Epidermal melanocyte (primary cell): ENCODE measurements at regions not wholly inside any gene's neighbourhood (a gene's known extent, or its start where the extent isn't known, plus 50 kb on each side); places are given as distances from the start of the nearest gene placed in this dataset.
"Not testable (repeated sequence)": the region's sequence is repeated elsewhere in the genome, so short reads cannot be mapped to it uniquely, and the experiment has no call there.

Experiments used
- DNase-seq: peaks from one replicate; pipeline ENCODE4 v3.0.0; 2011; ENCODE audit warnings: low spot score; ENCODE audit not compliant: insufficient read length

DNA sequence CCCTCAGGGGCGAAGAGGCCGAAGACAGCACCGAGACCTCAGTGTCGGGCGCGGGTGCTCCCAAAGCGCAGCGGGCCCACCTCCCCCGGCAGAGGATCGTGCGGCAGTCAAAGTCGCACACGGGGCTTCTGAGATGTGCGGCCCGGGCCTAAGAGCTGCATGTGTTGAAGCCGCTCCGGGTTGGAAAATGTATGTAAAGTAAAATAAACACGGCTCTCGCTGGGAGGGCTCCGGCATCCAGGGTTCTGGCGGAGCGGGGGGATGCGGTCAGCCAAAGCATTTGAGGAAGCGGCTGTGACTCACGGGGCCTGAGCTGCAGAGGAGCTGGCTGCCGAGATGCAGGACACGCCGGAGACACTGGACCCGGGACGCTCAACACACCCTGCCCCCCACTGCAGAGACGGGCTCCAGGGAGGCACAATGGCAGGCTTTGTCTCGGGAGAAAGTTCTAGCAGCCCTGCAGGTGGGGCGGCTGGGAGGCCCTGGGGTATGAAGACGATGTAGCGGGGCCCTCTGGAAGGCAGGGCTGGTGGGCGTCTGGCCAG is 185.8 kb downstream of the NPIPB11 start:
- DNase-seq, result not testable (repeated sequence)

DNA sequence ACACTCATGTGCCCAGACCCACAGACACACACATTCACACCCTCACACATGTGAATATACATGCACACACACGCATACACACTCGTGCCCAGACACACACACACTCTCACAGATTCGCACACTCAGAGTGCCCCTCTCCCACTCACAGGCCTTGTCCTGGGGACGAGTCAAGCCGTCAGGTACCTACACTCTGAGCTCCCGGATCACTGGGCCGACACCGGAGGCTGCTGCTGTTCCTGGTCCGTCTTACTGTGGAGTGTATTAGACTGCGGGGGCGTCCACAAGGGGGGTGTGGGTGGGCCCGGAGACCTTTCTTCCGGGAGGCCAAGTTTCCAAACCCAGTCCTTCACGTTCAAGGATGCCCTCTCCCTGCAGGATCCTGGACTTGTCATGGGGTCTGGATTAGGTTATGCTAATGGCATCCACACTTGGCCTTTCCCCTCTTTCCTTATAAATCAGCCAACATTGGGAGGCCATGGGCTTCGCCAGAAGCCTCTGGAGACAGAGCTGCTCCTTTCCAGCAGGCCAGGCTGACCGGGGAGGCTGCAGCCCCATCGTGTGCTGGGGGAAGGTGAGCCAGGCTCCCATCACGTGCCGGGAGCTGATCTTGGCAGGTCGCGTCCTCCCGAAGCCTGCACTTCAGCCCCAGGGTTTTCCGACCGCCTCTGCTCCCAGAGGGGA is 186.4 kb downstream of the NPIPB11 start:
- not testable (repeated sequence) for DNase-seq

DNA sequence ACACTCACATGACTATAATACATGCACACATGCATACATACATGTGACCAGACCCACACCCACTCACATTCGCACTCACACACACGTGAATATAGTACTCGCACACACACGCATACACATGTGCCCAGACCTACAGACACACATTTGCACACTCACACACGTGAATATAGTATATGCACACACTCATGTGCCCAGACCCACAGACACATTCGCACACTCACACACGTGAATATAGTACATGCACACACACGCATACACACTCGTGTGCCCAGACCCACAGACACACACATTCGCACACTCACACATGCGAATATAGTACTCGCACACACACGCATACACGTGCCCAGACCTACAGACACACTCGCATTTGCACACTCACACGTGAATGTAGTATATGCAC is 186.9 kb downstream of the NPIPB11 start:
- not testable (repeated sequence) for DNase-seq

DNA sequence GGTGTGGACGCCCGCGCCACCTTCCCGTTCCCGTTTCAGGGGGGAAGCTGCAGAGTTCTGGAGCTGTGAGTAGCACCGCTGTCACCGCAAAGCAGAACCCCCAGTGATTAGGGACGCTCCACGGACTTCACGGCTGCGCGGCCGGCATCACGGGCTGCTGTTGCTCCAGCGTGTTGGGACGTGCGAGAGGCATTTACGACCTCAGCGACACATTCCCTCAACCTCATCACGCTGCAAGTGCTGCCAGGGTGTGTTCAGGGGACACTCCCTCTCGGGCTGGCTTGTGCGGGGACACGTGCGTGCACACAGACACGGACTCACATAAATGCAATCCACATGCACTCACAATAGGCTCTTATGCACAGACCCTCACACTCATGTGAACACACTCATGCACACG is 187.9 kb downstream of the NPIPB11 start:
- DNase-seq, result not testable (repeated sequence)

DNA sequence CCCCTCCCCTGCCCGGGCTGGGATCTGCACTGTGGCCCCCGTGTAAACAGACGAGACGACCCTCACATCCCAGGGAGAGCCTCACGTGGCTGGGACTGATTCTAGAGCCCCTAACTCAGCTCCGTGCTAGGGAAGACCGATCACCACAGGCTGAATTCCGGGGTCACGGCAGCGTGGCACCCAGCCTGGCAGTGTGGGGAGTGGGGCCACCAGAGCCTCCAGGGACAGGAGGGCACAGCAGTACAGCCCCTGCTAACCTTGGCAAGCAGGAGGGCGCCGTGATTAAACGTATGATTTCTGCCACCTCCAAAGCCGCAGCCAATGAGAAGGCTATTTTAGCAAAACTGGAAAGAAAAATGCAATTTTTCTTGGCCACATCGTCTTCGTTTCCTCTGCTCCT is 188.3 kb downstream of the NPIPB11 start:
- DNase-seq, result not testable (repeated sequence)

DNA sequence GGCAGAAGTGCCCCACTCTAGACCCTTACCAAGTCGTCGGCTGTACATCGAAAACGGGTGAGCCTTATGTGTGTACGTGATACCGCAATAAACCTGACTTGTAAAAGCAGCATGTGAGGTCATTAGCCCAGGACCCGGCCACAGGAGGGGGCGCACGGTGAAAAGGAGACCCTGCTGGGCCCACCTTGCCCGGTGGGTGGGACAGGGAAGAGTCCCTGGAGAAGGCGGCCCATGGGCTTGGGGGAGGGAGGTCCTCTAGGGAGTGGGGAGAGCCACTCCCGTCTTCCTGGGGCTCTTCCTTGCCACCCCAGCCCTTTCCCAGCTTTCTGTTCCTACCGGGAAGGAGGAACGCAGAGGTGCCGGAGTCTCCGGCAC is 188.8 kb downstream of the NPIPB11 start:
- not testable (repeated sequence) for DNase-seq

DNA sequence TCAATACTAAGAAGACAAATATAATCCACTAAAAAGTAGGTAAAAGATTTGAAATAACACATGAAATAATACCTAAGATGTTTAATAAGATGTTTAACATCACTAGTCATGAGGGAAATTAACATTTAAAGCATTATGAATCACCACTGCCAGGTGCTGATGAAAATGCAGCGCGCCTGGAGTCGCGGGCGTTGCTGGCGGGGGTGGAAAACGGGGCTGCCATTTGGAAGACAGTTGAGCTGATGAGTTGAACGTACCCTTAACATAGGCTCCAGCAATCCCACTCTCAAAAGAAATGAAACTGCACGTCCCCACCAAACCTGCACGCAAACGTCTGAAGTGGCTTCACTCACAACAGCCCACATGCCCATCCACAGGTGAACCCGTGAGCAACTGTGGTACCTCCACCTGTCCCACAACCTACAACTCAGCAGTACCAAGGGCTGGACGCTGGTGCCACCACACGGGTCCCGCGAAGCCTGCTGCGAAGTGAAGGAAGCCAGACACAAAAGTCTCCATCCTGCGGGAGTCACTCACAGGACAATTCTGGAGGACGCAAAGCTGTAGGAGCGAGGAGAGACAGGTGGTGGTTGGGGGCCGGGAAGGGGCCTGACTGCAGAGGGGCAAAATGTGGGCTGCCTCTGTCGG is 189.3 kb downstream of the NPIPB11 start:
- not testable (repeated sequence) for DNase-seq

DNA sequence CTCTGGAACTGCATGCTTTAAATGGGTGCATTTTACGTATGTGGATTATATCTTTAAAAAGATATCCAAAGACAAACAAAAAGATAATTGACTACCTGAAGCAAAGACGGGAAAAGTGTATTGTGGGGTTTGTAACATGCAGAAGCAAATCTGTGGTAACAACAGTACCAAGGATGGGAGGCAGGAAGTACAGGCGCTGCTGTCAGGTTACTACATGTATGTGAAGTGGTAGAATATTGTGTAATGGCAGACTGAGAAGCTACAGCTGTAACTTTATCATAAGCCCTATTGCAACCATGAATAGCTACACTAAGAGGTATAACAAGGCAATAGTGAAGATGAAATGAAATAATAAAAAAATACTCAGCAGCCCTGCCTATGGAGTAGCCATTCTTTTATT is 192.7 kb downstream of the NPIPB11 start:
- DNase-seq, result not testable (repeated sequence)

DNA sequence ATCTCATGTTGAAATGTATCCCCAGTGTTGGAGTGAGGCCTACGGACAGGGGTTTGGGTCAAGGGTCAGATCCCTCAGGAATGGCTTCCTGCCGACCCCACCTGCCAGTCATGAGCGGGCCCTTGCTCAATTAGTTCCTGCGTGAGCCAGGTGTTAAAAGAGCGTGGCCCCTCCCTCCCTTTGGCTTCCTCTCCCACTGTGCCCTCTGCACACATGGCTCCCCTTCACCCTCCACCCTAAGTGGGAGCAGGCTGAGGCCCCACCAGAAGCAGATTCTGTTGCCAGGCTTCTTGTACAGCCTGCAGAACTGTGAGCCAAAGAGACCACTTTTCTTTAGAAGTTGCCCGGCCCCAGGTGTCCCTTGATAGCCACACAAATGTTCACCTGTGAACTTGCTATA is 193.3 kb downstream of the NPIPB11 start:
- not testable (repeated sequence) for DNase-seq

DNA sequence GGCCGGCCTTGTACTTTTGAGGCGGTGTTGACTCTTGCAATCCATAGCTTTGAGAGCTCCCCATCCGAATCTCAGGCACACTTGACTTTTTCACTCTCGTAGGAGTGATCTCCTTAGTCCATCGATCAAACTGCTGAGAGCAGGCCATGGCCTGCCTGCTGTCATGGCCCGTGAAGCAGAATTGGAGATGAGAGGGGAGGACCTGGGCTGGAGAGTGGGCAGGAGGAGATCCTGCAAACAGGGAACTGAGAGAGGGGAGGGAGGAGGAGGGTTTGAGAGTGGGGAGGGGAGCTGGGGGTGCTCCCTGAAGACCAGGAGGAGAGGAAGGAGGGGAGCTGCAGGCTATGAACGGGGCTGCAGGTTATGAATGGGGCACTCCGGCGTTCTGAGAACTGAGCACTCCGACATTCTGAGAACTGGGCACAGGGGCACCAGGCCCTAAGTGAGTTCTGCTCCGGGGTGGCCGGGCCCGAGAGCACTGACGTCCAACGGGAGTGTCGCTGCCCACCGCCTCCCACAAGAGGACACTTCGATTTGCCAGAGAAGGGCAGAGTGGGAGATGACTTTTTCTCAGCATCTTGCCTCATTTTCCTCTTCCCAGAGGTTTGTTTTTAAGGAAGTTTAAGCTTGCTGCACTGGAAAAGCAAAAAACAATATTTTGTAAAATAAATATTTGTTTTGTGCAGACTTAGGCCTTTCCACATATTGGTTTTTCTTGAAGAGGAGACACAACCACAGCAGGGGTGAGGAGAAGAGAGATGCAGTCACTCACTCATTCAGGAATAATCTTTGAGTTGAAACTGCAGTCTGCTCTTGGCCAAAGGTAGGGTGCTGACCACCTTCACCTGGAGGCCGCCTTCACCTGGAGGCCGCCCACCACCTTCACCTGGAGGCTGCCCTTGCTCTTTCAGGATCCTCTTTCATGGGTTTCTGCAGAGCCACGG is 194.2 kb downstream of the NPIPB11 start:
- DNase-seq, result not testable (repeated sequence)

DNA sequence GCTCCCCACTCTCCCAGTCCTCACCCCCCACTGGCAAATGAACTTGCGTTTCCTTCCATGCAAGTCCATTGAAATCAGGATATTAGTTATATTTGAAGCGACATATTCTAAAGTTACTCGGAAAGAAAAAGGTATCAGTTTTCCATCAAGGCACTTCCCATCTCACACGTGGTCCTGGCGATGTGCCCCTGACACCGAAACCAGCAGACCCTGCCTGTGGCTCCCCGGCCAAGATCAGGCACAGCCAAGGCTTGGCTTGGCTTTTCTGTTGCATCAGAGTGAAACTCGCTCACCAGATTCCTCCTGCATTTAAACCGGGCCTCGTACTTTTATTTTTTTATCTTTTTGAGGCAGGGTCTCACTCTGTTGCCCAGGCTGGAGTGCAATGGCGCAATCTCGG is 195.1 kb downstream of the NPIPB11 start:
- DNase-seq, result not testable (repeated sequence)

DNA sequence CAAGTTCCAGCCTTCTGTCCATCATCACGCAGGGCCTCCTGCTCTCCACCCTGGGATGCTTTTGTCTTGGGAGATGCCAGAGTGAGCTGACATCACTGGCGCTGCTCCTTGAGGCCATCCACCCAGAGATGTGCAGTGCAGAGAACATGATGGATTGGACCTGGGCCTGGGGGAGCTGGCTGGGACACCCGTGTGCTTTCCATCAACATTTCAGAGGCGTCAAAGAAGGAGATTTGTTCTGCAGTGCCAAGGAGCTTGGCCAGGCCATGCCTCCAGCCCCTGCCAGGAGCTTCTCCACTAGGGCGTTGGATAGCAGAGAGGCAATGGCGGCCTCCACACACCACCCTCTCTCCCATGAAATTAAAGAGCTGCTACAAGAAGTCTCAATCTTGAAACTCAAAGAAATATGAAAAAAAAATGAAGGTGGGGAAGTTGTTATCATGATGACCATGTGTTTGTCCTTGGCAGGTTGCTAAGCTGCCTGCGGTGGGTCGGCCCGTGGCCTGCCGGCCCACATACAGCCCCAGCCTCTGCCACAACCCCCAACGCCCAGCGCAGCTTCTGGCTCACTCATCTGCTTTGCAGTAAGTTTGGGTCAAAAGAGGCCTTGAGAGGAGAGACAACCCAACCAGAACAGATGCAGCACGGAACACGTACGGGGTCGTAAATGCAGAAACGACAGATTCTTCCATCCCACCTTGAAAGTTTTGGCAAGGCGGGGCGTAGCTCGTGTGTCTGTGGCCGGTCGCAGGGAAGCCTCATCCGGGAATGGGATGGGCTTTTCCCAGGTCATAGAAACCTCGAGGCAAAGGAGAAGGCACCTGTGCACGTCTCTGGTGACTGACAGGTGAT is 196.0 kb downstream of the NPIPB11 start:
- not testable (repeated sequence) for DNase-seq

DNA sequence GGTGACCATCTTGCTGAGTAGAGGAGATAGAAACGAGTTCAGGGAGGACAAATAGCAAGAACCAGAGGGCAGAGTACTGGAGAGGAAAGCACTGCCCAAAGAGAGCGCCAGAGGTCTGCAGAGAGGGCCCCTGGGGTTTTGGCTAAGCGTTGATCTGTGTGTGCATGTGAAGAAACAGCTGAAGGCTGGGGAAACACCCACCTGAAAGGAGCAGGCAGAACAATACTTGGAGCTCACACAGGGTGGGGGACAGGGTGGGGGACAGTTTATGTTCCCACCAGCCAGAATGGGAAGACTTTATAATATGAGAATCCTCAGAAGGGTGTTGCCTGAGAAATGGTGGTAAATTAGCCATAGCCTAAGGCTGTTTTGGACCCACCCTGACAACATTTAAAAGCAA is 200.4 kb downstream of the NPIPB11 start:
- not testable (repeated sequence) for DNase-seq

DNA sequence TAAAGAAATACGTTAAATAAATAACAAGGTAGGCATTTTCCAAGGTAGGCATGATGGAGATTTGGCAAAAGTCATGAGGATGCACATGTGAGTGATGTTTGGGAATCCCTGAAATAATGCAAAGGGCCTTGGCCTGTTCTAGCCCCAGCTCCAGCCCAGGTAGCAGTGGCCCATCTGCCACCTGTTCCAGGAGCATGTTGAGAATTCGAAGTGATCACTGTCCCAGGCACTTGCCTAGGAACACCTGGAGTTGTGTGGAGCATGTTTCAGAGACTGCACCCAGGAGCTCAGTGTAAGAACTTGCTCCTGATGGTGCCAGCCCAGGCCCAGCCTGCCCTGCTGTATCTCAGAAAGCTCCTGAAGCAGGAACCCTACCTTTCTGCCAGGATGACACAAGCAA is 201.4 kb downstream of the NPIPB11 start:
- not testable (repeated sequence) for DNase-seq

DNA sequence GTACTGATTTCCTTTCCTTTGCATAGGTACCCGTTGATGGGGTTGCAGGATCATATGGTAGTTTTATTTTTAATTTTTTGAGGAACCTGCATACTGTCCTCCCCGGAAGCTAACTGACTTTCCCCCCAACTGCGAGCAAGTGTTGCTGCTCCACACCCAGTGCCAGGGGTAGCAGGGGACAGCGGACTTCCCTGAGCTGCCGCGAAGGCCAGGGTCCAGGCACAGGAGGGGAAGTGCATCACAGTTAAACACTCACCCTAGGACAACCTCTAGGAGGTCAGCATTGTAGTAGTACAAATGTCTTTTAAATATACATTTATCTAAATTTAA is 201.7 kb downstream of the NPIPB11 start:
- DNase-seq, result no peak

DNA sequence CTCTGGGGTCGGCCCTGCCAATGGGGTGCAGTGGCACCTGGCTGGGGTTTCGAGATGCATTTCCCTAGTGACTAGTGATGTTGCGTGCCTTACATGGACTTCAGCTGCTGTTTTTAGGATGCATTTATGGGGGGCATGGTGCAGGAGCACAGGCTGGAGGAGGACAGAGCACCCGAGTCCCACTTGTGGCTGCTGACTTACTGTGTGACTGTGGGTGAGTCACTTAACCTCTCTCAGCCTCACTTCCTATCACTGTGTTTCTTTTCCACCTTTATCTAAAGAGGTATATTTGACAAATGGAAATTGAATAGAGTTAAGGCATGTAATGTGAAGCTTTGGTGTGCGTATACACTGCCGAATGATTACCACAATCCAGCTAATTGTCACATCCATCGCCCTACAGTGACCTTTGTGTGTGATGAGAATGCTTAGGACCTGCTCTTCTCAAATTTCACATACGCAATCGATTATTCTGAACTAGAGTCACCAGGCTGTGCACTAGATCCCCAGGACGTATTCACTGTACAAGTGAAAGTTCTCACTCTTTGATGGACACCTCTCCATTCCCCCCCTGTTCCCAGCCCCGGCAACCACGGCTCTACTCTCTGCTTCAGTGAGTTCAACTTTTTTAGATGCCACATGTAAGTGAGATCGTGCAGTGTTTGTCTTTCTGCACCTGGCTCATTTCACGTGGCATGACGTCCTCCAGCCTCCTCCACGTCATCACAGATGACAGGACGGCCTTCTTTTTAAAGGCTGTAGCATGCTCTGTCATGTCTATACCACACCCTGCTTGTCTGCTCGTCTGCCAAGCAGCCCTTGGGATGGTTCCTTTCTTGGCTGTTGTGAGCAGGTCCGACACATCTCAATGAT is 202.3 kb downstream of the NPIPB11 start:
- DNase-seq, result not testable (repeated sequence)

DNA sequence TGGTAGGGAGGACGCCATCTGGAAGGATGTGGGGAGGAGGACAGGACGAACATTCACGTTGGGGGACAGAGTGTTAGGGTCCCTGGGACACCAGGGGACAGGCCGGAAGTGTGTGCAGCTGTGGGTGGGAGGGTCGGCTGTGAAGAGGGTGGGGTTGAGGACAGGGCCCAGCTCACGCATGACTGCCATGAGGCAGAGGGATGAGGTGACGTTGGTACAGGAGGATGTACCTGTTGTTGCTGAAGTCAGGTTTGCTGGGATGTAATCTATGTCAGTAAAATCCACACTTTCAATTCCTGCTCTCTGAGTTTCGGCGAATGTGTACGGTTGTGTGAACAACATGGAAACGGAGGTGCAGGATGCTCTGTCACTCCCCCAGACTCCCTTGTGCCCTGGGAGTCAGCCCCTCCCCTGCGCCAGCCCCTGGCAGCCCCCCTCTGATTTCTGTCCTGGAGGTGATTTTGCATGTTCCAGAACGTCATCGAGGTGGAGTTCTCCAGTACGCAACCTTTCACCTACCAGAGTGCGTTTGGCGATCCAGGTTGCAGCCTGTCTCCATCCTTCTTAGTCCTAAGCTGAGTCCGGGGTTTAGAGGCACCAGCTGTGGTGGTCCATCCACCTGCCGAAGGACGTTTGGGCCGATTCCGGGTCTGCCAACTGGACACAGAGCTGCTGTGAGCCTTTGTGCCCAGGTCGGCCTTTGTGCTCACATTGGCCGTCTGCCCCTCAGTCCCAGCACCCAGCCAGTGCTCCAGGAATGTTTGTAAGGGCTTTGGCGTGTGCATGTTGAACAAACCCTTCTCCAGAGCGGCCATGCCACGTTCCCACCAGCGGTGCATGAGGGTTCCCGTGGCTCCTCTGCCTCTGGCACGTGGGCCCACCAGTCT is 203.2 kb downstream of the NPIPB11 start:
- not testable (repeated sequence) for DNase-seq

DNA sequence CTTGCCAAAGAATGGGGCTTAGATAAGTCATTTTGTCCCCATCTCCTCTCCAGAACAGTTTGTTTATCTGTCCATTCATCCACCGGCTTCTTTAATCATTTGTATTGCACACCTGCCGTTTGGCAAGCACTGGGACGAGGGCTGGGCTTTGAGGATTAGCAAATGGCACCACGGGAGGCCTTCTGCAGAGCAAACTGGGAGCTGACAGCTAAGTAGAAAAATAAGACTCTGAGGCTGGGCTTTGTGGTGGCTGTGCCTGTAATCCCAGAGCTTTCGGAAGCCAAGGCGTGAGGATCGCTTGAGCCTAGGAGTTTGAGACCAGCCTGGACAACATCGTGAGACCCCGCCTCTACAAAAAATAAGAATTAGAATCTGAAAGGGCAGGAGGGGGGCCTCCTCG is 203.9 kb downstream of the NPIPB11 start:
- not testable (repeated sequence) for DNase-seq
